Loucy (cell line): ENCODE measurements at regions not wholly inside any gene's neighbourhood (a gene's known extent, or its start where the extent isn't known, plus 50 kb on each side); places are given as distances from the start of the nearest gene placed in this dataset.

ENCODE experiments used
- H2AFZ ChIP-seq: fragments of 200-600 bp; sonication (generic); 2 replicates; pipeline ENCODE4 v1.6.0; 2016; ENCODE audit warnings: antibody characterized with exemption, mild to moderate bottlenecking, low read length, moderate library complexity
- H3F3A ChIP-seq: fragments of 200-600 bp; 2 replicates; pipeline ENCODE4 v1.6.0; 2016; ENCODE audit warnings: antibody characterized with exemption, low read depth, mild to moderate bottlenecking
- H3K27me3 ChIP-seq: fragments of 200-600 bp; sonication (generic); 2 replicates; pipeline ENCODE4 v1.6.1; 2014; ENCODE audit warnings: low read length, mild to moderate bottlenecking; ENCODE audit not compliant: insufficient read depth, poor library complexity, severe bottlenecking
- H3K36me3 ChIP-seq: fragments of 200-600 bp; sonication (generic); 2 replicates; pipeline ENCODE4 v1.6.1; 2016; ENCODE audit warnings: low read length; ENCODE audit not compliant: insufficient read depth
- H3K4me1 ChIP-seq: fragments of 200-600 bp; sonication (generic); 2 replicates; pipeline ENCODE4 v1.5.1; 2014; ENCODE audit warnings: low read length, mild to moderate bottlenecking; ENCODE audit not compliant: insufficient read depth, poor library complexity, severe bottlenecking
- H3K4me2 ChIP-seq: fragments of 200-600 bp; sonication (generic); 2 replicates; pipeline ENCODE4 v1.6.0; 2014; ENCODE audit warnings: antibody characterized with exemption, low read length, low read depth, mild to moderate bottlenecking; ENCODE audit not compliant: poor library complexity, severe bottlenecking
- H3K4me3 ChIP-seq: fragments of 200-600 bp; sonication (generic); 2 replicates; pipeline ENCODE4 v1.5.1; 2014; ENCODE audit warnings: low read length, mild to moderate bottlenecking, mixed read lengths; ENCODE audit not compliant: poor library complexity, severe bottlenecking
- H3K79me2 ChIP-seq: fragments of 200-600 bp; sonication (generic); 2 replicates; pipeline ENCODE4 v1.6.1; 2014; ENCODE audit warnings: low read length; ENCODE audit not compliant: insufficient read depth
- H3K9ac ChIP-seq: fragments of 200-600 bp; sonication (generic); 2 replicates; pipeline ENCODE4 v1.6.0; 2014; ENCODE audit warnings: mild to moderate bottlenecking, low read depth, low read length, moderate library complexity; ENCODE audit not compliant: poor library complexity, severe bottlenecking
- H3K9me2 ChIP-seq: fragments of 200-600 bp; sonication (generic); replicated peaks from 2 replicates; pipeline ENCODE4 v1.6.1; 2016; ENCODE audit warnings: low read depth, low read length, mixed read lengths
- H3K9me3 ChIP-seq: fragments of 200-600 bp; sonication (generic); 2 replicates; pipeline ENCODE4 v1.6.1; 2014; ENCODE audit warnings: mild to moderate bottlenecking, antibody characterized with exemption, low read length, low read depth; ENCODE audit not compliant: insufficient read depth
- H4K20me1 ChIP-seq: fragments of 200-600 bp; sonication (generic); 2 replicates; pipeline ENCODE4 v1.6.0; 2014; ENCODE audit warnings: antibody characterized with exemption, low read length, mild to moderate bottlenecking; ENCODE audit not compliant: insufficient read depth, poor library complexity, severe bottlenecking
- CTCF ChIP-seq: fragments of 200-600 bp; sonication (generic); conservative IDR thresholded peaks from 2 replicates; pipeline ENCODE4 v1.5.1; 2014; ENCODE audit warnings: mild to moderate bottlenecking, antibody characterized with exemption, low read length
- EZH2phosphoT487 ChIP-seq: fragments of 200-600 bp; IDR thresholded peaks from 2 replicates; pipeline ENCODE4 v1.6.1; 2018; ENCODE audit warnings: antibody characterized with exemption, mild to moderate bottlenecking, moderate library complexity, borderline replicate concordance

- Histone ChIP-seq H3K9me3 (peaks cover 9% of the 10 kb centered on the region; the same call in 1 of the 2 replicates), H3K4me3 (peak overlapping the region; percentile 62), H3K9me2 (no peaks in the 10 kb centered on the region), H3K36me3 (peaks cover 11% of the 10 kb centered on the region; the same call in 1 of the 2 replicates), H3K79me2 (peaks cover 29% of the 10 kb centered on the region), H3K4me1 (peaks cover 18% of the 10 kb centered on the region), H3K4me2 (peak overlapping the region; percentile 79), H3K27me3 (no peaks in the 10 kb centered on the region), H4K20me1 (peaks cover 7% of the 10 kb centered on the region), H3F3A (no peaks in the 10 kb centered on the region; the same call in 1 of the 2 replicates), H3K9ac (peak overlapping the region; percentile 57), H2AFZ (peak overlapping the region; percentile 14; the same call in 1 of the 2 replicates)
- no peak for TF ChIP-seq EZH2phosphoT487
Observed at GRCh38 chr13:74027161-74027779, 106.9 kb downstream of the KLF12 start.

GRCh38 chr13:74026753-74027152 lies 107.5 kb downstream of the KLF12 start:
- Histone ChIP-seq H3K4me2 (peak overlapping the region; percentile 79), H3F3A (no peaks in the 10 kb centered on the region; the same call in 1 of the 2 replicates), H3K9ac (peak overlapping the region; percentile 57), H4K20me1 (peaks cover 7% of the 10 kb centered on the region), H3K36me3 (peaks cover 11% of the 10 kb centered on the region; the same call in 1 of the 2 replicates), H3K4me1 (peaks cover 18% of the 10 kb centered on the region), H3K27me3 (no peaks in the 10 kb centered on the region), H3K9me2 (no peaks in the 10 kb centered on the region), H3K4me3 (peak overlapping the region; percentile 62), H2AFZ (peak overlapping the region; percentile 14; the same call in 1 of the 2 replicates), H3K9me3 (peaks cover 9% of the 10 kb centered on the region; the same call in 1 of the 2 replicates), H3K79me2 (peaks cover 24% of the 10 kb centered on the region)
- TF ChIP-seq CTCF (no peak), EZH2phosphoT487 (no peak)

- H3K4me2 ChIP-seq: no peak overlapping the region
- H2AFZ ChIP-seq: no peak overlapping the region
- H3K9me2 ChIP-seq: no peaks in the 10 kb centered on the region
- H3F3A ChIP-seq: no peaks in the 10 kb centered on the region; the same call in 1 of the 2 replicates
- peaks cover 11% of the 10 kb centered on the region; the same call in 1 of the 2 replicates for H3K36me3 ChIP-seq
- H3K4me3 ChIP-seq: no peak overlapping the region
- peaks cover 9% of the 10 kb centered on the region; the same call in 1 of the 2 replicates for H3K9me3 ChIP-seq
- H3K9ac ChIP-seq: no peak overlapping the region
- no peaks in the 10 kb centered on the region for H3K27me3 ChIP-seq
- peaks cover 7% of the 10 kb centered on the region for H4K20me1 ChIP-seq
- peaks cover 18% of the 10 kb centered on the region for H3K4me1 ChIP-seq
- TF ChIP-seq EZH2phosphoT487 (no peak), CTCF (no peak)
- H3K79me2 ChIP-seq: peaks cover 25% of the 10 kb centered on the region
Observed at GRCh38 chr13:74025369-74025768, 108.8 kb downstream of the KLF12 start.
